OCI-LY3 (cell line): ENCODE measurements at regions not wholly inside any gene's neighbourhood (a gene's known extent, or its start where the extent isn't known, plus 50 kb on each side); places are given as distances from the start of the nearest gene placed in this dataset.

Experiments
- CTCF ChIP-seq: fragments of 200-600, 300-600 bp; sonication (generic); IDR thresholded peaks from 2 replicates; pipeline ENCODE4 v1.5.1; 2014; ENCODE audit warnings: antibody characterized with exemption, low read length, low read depth
- EZH2phosphoT487 ChIP-seq: fragments of 200-600 bp; shearing (Covaris generic); IDR thresholded peaks from 2 replicates; pipeline ENCODE4 v1.6.1; 2018; ENCODE audit warnings: antibody characterized with exemption, mixed run types, low read depth

DNA sequence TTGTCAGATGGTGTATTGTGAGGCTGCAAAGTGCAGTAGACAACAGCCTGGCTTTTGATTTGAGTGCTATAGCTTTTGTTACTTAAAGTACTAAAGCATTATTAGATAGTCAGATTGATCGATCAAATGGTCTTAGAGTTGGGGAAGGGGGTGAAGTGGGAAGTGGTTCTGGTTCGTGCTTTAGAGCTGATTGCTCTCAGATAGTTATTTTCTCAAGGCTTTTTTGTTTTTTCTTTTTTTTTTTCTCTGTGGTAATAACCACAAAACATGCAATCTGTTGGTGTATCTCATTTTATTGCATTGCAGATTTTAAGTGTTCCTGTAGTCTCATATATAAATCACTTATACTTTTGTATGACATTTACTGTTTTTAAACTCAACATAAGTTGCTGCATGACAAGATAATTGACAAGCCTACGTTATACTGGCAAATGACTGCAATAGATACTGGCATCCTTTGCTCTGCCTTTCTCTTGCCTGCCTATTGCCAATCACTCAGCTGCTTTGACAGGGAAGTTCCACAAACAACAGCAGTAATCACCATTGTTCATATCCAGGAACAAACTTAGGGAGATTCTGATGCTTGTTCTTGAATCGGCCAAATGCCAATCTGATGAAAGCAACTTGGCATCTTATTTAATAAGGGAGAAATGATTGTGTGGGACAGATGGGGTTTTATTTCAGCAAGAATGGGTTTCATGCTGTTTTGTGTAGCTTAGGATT is 125.0 kb upstream of the B3GALT2 start:
- TF ChIP-seq CTCF: no peak
- no peak for TF ChIP-seq EZH2phosphoT487
